A673 (cell line): ENCODE measurements at regions not wholly inside any gene's neighbourhood (a gene's known extent, or its start where the extent isn't known, plus 50 kb on each side); places are given as distances from the start of the nearest gene placed in this dataset.

ENCODE experiments used
- CTCF ChIP-seq: fragments of 300-800, 200-600 bp; sonication (generic); conservative IDR thresholded peaks from 2 replicates; pipeline ENCODE4 v1.5.1; 2017; ENCODE audit warnings: low read depth, mild to moderate bottlenecking, antibody characterized with exemption, low read length, moderate library complexity, mixed read lengths
- EZH2 ChIP-seq: fragments of 200-600 bp; sonication (generic); IDR thresholded peaks from 2 replicates; pipeline ENCODE4 v1.6.1; 2017; ENCODE audit warnings: borderline replicate concordance, low read depth, mild to moderate bottlenecking, mixed read lengths, antibody characterized with exemption, low read length; ENCODE audit not compliant: poor library complexity, severe bottlenecking

- TF ChIP-seq CTCF, result no peak
- no peak for TF ChIP-seq EZH2
Observed at GRCh38 chr7:19489162-19489820, 219.5 kb downstream of the POLR1F start.
